GM12875 (cell line): ENCODE measurements at regions not wholly inside any gene's neighbourhood (a gene's known extent, or its start where the extent isn't known, plus 50 kb on each side); places are given as distances from the start of the nearest gene placed in this dataset.

Experiments used
- H3K4me3 ChIP-seq: one replicate; pipeline ENCODE4 v1.5.1; 2011; ENCODE audit warnings: low read depth, low read length, control low read depth
- TF ChIP-seq, protein P1 (sequence below): IDR thresholded peaks from 2 replicates; pipeline ENCODE4 v1.5.1; 2011; ENCODE audit warnings: low read depth, mild to moderate bottlenecking, control low read depth, inconsistent platforms, low read length, moderate library complexity, borderline replicate concordance; ENCODE audit not compliant: insufficient read depth

GRCh38 chr7:22550514-22551030 lies 50.6 kb upstream of the STEAP1B start:
- H3K4me3 ChIP-seq = no peak overlapping the region

DNA sequence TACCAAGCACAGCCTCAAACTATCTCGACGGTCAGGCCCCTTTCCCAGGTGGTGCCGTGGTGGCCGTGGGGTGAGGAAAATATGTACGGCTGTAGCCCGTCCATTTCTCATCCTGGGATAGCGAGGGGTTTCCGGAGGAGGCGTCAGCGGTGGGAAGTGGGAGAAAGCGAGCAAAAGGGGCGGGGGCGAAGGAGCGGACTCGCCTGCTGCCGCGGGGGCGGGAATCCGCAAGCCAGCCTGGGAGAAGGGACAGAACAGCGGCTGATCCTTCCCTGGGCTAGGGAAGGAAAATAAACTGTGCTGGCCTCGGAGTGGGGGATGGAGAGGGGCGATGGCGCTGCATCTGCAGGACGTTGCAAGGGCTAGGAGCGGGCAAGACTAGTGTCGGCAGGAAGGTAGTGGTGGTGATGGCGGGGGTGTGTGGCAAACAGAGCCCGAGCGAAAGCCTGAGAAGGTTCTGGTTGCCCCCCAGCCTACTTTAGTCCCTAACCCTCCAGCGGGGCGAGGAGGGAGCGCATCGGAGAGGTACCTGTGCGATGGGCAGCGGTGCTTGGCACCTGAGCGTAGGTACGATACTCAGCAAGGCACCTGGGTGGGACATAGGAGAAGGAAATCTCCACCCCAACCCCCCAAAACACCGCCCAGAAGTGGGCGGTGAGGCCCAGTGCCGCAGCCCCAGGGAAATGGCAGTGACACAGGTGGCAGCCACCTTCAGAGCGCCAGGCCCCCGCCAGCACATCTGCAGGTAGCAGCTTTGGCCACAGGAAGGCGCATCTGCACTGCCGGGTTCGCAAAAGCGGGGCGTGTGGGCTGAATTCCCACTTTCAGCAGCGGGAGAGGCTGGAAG lies 49.9 kb upstream of the STEAP1B start:
- TF ChIP-seq, protein P1, sequence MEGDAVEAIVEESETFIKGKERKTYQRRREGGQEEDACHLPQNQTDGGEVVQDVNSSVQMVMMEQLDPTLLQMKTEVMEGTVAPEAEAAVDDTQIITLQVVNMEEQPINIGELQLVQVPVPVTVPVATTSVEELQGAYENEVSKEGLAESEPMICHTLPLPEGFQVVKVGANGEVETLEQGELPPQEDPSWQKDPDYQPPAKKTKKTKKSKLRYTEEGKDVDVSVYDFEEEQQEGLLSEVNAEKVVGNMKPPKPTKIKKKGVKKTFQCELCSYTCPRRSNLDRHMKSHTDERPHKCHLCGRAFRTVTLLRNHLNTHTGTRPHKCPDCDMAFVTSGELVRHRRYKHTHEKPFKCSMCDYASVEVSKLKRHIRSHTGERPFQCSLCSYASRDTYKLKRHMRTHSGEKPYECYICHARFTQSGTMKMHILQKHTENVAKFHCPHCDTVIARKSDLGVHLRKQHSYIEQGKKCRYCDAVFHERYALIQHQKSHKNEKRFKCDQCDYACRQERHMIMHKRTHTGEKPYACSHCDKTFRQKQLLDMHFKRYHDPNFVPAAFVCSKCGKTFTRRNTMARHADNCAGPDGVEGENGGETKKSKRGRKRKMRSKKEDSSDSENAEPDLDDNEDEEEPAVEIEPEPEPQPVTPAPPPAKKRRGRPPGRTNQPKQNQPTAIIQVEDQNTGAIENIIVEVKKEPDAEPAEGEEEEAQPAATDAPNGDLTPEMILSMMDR = peak; percentile 80
- no peak overlapping the region for H3K4me3 ChIP-seq

More at GRCh38 chr7:22550514-22551030, 50.6 kb upstream of the STEAP1B start:
- TF ChIP-seq, protein P1 = no peak
